ENCODE measurements at regions not wholly inside any gene's neighbourhood (a gene's known extent, or its start where the extent isn't known, plus 50 kb on each side); places are given as distances from the start of the nearest gene placed in this dataset.

DNA sequence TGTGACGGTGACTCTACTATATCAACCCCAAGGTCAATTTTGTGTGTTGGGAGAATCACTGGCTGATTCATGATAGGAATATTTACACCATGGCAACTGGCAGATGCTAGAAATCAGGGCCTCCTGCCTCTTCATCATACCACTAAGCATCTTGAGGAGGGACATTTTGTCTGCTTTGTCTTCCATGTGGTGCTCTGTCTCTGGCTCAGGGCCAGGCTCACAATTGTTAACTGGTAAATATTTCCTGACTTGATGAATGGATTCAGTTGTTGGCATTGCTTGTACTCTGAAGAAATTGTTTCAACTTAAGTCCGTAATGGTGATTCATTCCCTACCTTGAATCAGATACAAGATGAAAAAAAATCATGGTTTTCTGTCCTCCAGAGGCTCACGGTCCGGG lies 292.7 kb downstream of the HAPSTR1 start:
- TF ChIP-seq, protein P1, sequence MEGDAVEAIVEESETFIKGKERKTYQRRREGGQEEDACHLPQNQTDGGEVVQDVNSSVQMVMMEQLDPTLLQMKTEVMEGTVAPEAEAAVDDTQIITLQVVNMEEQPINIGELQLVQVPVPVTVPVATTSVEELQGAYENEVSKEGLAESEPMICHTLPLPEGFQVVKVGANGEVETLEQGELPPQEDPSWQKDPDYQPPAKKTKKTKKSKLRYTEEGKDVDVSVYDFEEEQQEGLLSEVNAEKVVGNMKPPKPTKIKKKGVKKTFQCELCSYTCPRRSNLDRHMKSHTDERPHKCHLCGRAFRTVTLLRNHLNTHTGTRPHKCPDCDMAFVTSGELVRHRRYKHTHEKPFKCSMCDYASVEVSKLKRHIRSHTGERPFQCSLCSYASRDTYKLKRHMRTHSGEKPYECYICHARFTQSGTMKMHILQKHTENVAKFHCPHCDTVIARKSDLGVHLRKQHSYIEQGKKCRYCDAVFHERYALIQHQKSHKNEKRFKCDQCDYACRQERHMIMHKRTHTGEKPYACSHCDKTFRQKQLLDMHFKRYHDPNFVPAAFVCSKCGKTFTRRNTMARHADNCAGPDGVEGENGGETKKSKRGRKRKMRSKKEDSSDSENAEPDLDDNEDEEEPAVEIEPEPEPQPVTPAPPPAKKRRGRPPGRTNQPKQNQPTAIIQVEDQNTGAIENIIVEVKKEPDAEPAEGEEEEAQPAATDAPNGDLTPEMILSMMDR (IDR thresholded peaks at IDR 0.05): no peak
- no peak for TF ChIP-seq POLR2A (IDR thresholded peaks at IDR 0.05)

Data from body of pancreas (tissue), 4 donors.